ENCODE measurements at regions not wholly inside any gene's neighbourhood (a gene's known extent, or its start where the extent isn't known, plus 50 kb on each side); places are given as distances from the start of the nearest gene placed in this dataset.
"Not testable (repeated sequence)": the region's sequence is repeated elsewhere in the genome, so short reads cannot be mapped to it uniquely, and the experiment has no call there.

DNA sequence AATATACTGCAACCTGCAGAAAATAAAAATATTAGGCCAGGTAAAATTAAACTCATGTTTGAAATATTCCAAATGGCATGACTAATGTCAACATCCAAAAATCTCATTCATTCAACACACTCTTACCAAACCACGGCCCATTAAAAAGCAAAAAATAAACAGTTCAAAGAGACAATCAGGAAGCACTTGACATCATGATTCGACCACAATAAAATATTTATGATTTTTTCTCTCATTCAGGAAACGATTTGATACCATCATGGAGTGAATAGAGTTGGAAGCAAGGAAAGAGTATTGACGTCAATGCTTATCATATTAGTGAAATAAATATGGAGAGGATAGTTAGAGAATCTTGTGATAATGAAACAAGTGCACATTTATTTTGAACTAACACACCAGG, 354.1 kb downstream of the KCNJ2 start:
- no peak for DNase-seq (ENCODE audit: low read depth)

DNA sequence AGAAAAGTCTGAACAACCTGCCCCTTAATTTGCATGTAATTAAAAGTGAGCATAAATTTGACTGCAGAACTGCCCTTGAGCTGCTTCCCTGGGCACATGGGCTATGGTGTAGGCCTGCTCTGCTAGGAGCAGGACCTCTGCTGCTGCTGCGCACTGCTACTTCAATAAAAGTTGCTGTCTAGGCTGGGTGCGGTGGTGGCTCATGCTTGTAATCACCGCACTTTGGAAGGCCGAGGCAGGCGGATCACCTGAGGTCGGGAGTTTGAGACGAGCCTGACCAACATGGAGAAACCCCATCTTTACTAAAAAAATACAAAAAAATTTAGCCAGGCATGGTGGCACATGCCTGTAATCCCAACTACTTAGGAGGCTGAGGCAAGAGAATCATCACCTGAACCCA, 355.7 kb downstream of the KCNJ2 start:
- not testable (repeated sequence) for DNase-seq (ENCODE audit: low read depth)

DNA sequence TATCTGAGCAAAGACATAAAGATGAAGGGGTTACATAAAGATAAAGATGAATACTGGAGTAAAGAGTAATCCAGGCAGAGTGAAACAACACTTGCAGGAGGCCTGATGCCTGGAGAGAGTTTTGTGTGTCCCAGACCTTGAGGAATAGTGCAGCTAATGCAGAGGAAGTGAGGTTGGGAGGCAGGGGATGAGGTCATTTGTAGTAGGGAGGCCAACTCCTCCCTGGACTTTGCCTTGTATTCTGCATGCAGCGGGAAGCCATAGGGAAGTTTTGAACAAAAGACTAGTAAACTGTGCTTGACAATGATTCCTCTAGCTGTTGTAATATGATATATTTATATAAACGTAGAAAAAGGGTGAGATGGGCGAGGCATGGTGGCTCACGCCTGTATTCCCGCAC, 356.6 kb downstream of the KCNJ2 start:
- no peak for DNase-seq (ENCODE audit: low read depth)

DNA sequence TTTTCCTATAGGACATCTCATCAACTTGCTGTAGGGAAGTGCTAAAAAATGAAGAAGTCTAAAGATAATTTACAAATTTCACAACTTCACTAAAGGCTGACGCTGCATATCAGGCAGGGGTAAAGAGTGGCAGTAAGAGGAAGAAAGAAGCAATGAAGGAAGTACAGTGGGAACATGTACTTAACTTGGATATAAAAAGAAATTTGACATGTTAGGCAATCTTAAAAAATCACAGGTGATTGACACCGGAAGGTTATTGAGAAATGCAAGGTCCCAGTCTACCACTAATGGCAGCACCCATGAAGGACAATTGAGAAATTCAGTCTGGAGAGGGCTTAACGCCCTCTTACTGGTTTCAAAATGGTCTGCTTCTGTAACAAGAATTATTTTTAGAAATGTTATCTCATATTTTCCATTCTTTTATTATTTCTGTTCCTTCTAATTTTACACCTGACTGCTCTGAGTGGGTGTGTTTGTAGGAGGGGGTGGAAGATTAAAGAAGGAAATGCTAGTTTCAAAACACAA, 358.1 kb downstream of the KCNJ2 start:
- no peak for DNase-seq (ENCODE audit: low read depth)

DNA sequence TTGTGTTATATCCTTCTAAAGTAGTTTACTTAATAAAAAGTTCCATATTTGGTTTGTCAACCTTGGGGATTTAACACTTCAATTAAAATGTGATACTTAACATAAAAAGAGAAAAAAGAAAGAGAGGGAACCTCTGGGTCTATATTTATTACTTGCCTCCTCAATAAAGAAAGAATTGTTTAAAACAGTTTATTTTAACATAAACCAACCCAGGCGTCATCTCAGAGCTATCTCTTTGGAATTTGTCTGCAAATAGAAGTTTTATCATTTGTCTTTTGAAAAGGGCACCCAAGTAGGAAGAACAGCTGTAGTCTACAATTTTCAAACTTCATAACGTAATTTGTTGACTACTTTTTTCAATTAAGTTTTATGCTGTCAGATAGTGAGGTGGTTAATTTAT, 364.1 kb downstream of the KCNJ2 start:
- DNase-seq (ENCODE audit: low read depth), result no peak

DNA sequence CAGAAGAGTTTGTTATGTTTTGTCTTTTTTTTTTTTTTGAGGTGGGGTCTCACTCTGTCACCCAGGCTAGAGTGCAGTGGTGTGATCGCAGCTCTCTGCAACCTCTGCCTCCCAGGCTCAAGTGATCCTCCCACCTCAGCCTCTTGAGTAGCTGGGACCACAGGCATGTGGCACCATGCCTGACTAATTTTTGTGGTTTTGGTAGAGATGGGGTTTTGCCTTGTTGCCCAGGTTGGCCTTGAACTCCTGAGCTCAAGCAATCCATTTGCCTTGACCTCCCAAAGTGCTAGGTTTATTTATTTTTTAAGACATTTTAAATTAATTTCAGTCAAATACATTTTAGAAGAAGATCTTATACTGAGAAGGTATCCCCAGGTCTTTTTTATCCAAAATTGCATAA, 366.7 kb downstream of the KCNJ2 start:
- no peak for DNase-seq (ENCODE audit: low read depth)

DNA sequence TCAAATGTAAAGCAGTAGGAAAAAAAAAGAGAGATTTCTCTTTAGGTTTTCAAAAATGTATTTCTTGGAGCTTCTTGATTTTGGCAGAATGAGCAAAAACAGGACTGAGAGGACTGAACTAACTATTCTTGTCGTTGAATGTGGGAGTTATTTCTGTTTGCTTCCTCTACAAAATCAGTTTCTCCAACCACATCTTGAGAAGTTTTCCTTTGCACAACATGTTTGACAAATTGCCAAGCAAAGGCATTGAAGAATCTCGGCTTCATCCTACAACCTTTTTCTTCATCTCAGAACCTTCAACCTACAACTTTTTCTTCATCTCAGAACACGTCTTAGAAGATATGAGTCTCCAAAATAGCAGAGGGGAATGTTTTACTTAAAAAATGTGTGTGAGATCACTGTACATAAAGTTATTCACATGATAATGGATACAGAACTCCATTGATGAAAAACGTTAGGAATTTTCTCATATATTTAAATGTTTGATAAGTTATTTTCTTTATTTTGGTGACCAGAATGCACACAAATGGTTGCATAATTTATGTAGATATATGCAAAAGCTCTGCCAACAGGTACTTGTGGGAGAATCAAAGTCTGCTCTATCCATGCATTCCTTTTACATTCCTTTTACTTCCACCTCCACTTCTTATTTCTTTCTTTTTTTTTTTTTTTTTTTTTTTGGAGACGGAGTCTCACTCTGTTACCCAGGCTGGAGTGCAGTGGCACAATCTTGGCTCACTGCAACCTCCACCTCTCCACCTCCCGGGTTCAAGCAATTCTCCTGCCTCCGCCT, 370.0 kb downstream of the KCNJ2 start:
- no peak for DNase-seq (ENCODE audit: low read depth)

DNA sequence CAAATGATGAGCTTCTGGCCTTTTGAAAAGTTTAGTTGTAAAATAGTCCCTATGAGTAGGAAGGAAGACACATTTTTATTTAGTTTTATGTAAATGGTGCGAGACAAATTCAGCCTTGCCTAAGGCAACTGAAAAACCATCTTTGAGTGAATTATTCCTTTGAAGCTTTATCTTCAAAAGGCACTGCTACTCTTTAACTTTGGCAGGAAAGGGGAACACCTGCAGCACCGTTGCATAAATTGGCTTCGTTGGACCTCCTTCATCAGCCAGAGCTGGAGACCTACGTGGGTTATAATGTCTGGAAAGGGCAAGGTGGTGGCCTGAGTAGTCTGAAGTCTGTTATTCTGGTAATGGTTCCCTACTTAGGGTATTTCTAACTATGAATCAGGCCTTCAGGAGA, 373.5 kb downstream of the KCNJ2 start:
- no peak for DNase-seq (ENCODE audit: low read depth)

DNA sequence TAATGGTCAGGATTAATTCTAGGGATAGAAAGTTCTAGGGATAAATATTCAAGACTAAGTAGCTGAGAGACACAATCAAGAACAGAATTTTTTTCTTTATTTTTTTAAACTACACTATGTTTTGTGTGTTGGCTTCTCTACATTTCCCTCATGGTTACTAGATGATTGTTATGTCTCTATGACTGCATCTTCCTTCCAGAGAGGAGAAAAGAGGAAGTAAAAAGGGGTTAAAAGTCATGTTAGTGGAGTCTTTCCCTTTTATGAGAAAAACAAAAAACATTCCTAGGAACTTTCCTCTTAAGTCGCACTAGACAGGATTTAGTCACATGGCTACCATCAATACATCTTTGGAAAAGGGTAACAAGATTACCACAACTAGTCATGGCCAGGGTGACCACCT, 375.0 kb downstream of the KCNJ2 start:
- DNase-seq (ENCODE audit: low read depth), result no peak

DNA sequence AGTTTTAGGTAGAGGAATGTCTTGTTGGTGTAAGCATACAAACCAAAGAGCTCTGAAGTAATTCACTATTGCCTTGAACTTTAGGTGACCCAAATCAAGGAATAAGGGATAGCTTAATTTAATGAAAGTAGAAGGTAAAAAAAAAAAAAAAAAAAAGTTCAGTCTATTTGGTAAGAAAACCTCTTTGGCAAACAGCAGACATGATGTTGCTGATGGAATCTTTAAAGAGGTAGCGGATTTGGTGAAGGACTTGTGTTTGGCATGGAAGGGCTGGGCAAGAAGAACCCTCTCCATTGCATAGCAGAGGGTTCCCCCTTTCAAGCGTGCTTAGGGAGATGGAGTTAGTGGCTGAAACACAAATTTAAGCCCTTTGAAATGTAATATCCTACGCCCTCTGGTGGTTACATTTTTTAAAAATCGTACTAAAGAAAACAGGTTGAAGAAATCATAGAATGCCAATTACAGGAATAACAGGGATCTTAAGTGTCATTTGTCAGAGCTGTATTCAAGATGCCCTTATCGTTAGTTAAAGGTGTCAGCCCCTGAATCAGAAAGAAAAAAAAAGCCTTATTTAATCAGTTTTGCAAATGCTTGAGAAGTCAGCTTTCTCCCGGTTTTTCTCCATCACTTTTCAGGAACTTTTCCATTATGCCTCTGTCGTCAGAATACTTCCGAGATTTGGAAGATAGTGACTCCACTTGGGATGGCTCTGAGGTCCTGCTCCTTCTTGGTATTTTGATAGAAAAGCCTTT, 383.1 kb downstream of the KCNJ2 start:
- DNase-seq (ENCODE audit: low read depth), result peak; percentile 8

DNA sequence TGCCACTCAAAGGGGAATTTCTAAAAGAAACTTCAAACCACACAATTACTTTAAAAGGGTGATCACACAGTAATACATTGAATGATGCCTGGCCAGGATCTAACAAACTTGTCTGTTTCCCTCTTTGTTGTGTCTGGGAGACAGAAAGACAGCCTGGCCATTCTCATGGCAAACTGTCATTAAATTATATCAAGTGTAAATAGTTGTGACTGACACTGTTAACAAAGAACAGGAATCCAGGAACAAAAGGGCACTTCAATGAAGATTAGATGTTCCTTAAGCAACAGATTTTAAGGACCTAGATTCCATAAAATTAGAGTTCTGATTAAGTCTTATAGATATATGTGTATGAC, 383.6 kb downstream of the KCNJ2 start:
- DNase-seq (ENCODE audit: low read depth), result no peak

DNA sequence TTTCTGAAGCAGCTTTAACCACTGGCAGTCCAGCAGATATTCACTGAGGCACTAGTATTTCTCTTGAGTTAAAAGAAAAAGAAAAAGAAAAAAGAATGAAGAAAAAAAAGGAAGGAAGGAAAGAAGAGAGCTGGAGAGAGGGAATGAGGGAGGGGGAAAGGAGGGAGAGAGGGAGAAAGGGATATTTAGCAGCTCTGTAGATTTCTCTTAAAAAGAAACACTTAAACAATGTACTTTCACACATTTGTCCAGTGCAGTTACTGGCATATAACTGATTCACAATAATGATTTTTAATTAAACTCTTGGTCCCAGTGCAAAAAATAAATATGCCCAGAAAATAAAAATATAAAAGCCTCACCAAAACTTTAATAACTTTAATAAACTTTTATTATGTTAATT, 386.4 kb downstream of the KCNJ2 start:
- no peak for DNase-seq (ENCODE audit: low read depth)

DNA sequence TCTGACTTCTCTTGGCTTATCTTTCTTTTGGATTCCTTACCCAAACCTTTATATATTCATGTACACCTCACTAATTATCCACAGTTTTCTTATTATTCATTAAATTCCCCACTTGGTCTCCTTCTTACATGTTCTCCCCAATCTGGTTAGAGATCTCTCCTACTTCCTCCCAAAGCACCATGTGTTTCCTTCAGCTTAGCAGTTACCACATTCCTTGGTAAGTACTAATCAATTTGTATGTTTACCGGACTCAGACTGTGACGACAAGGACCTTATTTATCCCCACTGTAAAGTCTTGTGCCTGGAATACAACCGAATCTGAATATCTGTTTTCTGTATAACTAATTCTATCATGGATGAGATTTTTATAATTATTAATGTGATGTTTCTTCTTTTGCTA, 389.5 kb downstream of the KCNJ2 start:
- DNase-seq (ENCODE audit: low read depth), result peak; percentile 15

DNA sequence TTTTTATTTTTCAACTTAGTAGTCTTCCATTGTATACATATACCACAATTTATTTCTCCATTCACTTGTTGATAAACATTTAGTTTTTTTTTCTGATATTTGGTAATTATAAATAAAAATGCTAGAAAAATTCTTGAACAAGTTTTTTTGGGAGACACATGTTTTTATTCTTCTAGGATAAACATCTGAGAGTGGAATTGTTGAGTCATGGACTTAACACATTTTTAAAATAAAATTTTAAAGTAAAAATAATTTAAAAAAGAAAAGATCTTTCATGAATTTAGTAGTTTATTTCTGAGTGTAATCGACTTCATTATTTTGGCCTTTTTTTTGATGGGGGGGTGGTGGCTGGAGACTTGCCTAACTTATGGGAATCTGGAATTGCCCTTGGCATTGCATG, 391.1 kb downstream of the KCNJ2 start:
- DNase-seq (ENCODE audit: low read depth), result no peak

DNA sequence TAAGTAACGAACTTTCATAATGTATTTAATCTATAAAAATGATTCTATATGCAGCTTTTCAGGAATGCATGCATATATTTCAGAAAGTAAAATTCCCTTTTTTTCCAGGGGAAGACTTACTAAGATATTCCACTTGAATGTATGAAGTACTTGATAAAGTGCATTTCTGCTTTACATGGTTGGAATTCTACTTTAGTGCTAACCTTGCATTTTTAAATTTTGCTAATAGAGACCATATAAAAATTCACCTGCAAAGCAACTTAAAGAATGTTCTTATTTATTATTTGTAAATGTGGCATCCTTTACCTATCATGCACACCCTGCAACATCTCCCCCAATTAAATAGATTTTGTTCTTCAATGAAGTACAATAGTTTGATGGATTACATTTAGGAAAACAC, 392.8 kb downstream of the KCNJ2 start:
- no peak for DNase-seq (ENCODE audit: low read depth)

DNA sequence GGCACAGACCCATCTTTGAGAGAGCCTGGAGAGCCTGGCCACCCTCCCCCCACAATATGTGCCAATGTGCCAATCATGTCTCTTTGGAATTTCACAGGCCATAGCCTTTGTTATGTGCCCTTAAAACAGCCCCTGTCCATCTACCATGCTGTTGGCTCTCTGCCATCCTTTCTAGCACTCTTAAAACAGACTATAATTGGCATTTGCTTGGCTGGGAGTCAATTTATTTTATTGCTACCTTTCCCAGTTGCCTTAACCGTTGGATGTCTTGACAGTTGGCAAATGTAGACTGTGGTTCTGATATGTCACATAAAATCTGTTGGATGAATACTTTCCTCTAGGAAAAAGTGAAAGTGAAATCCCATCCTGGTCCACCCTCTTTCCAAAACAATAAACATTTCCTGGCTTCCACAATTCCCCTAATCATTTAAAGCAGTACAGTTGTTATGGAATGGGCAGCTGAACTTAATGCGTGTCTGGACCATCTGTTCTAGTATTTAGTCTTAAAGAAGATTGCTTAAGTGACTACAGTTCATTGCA, 394.0 kb downstream of the KCNJ2 start:
- DNase-seq (ENCODE audit: low read depth), result no peak

DNA sequence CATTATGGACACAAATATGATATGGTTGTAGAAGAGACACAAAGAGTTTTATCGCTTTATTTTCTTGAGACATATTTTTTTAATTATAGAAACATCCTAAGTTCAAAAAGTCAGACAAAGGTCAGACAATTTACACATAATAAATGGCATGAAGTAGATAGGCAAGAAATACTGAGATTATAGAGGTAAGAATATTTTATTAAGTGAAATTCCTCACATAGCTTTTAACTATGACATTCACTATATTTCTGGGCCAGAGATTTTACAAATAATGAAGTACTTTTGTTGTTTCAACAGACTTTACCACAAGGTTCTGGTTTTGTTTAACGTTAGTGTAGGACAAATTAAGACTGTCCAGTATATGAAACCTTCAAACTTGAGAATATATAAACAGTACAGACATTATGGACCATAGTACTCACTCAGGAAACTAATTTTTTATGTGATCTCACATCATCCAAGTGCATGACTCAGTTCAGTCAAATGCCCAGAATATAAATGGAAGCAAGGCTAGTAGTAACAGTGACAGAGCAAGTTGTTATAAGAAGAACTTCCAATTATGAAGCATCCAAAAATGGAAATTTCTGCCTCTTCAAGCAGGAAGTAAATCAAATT, 394.8 kb downstream of the KCNJ2 start:
- no peak for DNase-seq (ENCODE audit: low read depth)

DNA sequence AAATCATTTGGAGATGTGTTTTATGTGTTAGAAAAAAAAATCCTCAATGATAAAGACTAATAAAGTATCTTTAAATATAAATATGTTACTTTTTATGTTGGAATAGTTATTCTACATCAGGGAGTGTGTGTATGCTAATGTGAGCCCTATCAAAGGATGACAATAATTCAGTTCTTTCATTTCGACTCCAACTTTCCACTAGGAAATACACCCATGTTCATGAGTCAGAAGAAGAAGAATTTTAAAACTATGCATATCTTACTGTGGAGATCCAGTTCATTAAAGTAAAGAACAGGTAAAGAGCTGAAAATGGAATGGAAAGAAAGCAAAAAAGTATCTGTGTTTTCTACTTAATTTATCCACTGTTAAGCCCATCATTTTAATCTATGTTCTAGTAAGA, 399.8 kb downstream of the KCNJ2 start:
- DNase-seq (ENCODE audit: low read depth), result no peak

DNA sequence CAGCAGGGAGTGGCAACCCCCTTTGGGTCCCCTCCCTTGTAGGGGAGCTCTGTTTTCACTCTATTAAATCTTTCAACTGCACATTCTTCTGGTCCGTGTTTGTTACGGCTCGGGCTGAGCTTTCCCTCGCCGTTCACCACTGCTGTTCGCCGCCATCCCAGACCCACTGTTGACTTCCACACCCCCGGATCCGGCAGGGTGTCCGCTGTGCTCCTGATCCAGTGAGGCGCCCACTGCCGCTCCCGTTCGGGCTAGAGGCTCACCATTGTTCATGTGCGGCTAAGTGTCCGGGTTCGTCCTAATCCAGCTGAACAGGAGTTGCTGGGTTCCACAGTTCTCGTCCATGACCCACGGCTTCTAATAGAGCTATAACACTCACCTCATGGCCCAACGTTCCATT, 408.1 kb downstream of the KCNJ2 start:
- DNase-seq (ENCODE audit: low read depth), result no peak

DNA sequence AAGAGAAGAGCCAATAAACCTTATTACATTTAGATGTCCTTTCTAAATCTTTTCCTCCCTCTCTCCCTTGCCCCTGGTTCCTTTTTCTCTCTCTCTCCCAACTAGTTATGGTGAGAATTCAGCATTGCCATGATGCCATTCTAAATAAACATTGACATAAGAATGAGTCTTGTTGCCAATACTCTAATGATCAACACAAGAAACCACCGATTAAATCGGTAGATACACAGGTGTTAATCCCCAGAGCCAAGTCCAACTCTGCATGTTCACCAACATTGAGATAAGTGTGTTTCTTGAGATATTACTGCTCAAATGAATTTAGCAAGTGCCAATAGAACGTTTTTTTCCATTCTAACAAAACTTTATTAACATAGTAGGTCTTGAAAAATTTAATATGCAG, 412.1 kb downstream of the KCNJ2 start:
- DNase-seq (ENCODE audit: low read depth), result no peak

DNA sequence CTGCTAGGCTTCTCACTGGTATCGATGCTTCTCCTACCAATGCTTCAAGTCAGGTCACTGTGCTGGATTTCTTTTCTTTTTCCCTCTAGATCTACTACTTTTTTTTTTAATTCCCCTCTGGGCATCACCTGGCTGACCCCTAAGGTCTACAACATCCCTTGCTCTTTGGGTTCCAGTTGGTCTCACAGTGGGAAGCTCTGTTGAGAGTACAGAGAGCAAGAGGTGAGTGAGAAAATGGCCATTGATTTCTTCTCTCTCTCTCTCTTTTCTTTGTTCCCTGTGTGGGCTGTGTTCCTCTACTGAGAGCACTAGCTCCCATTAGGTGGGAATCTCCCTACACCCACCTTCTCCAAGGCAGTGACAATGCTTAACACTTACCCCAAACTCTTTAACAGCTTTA, 413.4 kb downstream of the KCNJ2 start:
- no peak for DNase-seq (ENCODE audit: low read depth)

DNA sequence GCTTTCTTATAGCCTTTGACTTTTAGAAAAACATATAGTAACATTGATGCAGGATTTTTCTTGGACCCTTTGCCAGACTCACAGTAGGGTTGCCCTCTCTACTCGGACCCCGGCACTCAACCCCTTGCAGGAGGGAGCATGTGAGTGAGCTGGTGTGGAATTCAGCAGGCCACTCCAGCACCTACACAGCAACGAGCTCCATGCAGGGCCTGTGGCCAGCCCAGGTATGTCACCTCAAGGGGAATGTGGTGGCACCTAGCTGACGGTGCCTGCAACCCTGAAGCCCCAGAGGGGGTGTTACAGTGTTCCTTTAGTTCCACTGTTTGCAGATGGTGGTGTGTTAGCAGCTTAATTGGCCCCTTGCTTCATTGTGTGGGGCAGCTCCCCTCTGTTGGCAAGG, 414.9 kb downstream of the KCNJ2 start:
- DNase-seq (ENCODE audit: low read depth), result no peak

DNA sequence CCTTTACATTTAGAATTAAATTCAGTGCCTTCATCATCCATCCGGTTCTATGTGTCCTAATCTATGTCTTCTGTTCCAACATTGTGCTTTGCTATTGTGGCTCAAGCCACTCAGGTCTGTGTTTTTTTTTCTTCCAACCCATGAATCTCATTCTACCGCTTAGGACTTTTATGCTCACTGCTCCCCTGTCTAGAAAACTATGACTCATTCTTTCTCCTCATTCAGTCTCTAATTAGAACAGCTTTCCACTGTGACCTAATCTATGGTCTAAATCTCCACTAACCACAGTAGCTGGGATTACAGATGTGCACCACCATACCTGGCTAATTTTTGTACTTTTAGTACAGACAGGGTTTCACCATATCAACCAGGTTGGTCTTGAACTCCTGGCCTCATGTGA, 418.7 kb downstream of the KCNJ2 start:
- DNase-seq (ENCODE audit: low read depth), result no peak
